ENCODE measurements at regions not wholly inside any gene's neighbourhood (a gene's known extent, or its start where the extent isn't known, plus 50 kb on each side); places are given as distances from the start of the nearest gene placed in this dataset.

GRCh38 chr10:6738112-6738768 lies 158.2 kb upstream of the PRKCQ start:
- Mint-ChIP-seq H3K4me3 (no peak overlapping the region), H3K9me3 (no peaks in the 10 kb centered on the region), H3K27me3 (ENCODE audit: low read depth) (peaks cover 18% of the 10 kb centered on the region), H3K27ac (no peak overlapping the region), H3K36me3 (ENCODE audit: low read depth) (no peaks in the 10 kb centered on the region), H3K4me1 (ENCODE audit: low read depth) (peaks cover 5% of the 10 kb centered on the region)
- intact Hi-C loops (cut with micrococcal nuclease) = no loop called here
- DNase-seq = peak; percentile 18
- CTCF ChIA-PET = interaction anchor here (1.4 kb wide), 1 partner anchor 17 kb away, joined by 3 read pairs; no protein-coding TSS in a partner anchor

GRCh38 chr10:6737758-6738111 lies 157.7 kb upstream of the PRKCQ start:
- H3K27me3 Mint-ChIP-seq (ENCODE audit: low read depth) = peaks cover 23% of the 10 kb centered on the region
- intact Hi-C loops (cut with micrococcal nuclease) = no loop called here

DNA sequence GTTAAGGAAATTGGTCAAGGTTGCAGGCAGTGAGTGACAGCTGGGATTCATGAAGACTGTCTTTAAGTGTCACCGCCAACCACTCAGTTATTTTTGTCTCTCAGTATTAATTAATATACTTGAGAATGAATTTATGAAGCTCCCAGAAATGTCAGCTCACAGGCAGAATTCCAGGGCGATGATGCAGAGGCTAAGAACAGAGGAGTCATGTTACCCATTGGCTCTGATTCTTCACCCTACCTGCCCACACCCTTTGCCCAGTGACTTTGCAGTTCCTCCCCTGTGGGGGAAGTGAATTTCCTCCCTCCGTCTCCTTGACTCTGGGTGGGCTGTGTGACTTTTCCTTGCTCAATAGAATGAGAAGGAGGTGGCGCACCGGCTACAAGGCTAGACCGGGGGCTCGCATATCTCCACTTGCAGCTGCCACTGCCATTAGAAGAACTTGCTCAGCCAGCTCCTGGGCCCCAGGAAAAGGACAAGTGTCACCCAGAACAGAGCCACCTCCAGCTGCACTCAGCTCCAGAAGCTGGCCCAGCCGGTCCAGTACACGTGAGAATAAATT lies 157.1 kb upstream of the PRKCQ start:
- Mint-ChIP-seq H3K9me3 (no peaks in the 10 kb centered on the region), H3K36me3 (ENCODE audit: low read depth) (no peaks in the 10 kb centered on the region), H3K27ac (no peak overlapping the region), H3K27me3 (ENCODE audit: low read depth) (peaks cover 24% of the 10 kb centered on the region), H3K4me3 (no peak overlapping the region), H3K4me1 (ENCODE audit: low read depth) (peaks cover 5% of the 10 kb centered on the region)
- intact Hi-C loops (cut with micrococcal nuclease) = no loop called here
- CTCF ChIA-PET = no interaction called here
- no peak for DNase-seq

More at GRCh38 chr10:6737758-6738111, 157.7 kb upstream of the PRKCQ start:
- Mint-ChIP-seq H3K4me1 (ENCODE audit: low read depth) (peaks cover 5% of the 10 kb centered on the region), H3K4me3 (no peak overlapping the region), H3K27ac (no peak overlapping the region), H3K36me3 (ENCODE audit: low read depth) (no peaks in the 10 kb centered on the region), H3K9me3 (no peaks in the 10 kb centered on the region)
- DNase-seq = no peak
- CTCF ChIA-PET = no interaction called here

GRCh38 chr10:6734286-6734685 lies 154.2 kb upstream of the PRKCQ start:
- no peaks in the 10 kb centered on the region for H3K36me3 Mint-ChIP-seq (ENCODE audit: low read depth)
- CTCF ChIA-PET = interaction anchor here (0.6 kb wide), 1 partner anchor 9 kb away, joined by 5 read pairs; no protein-coding TSS in a partner anchor
- intact Hi-C loops (cut with micrococcal nuclease) = no loop called here
- peaks cover 37% of the 10 kb centered on the region for H3K27me3 Mint-ChIP-seq (ENCODE audit: low read depth)
- DNase-seq = no peak
- no peaks in the 10 kb centered on the region for H3K9me3 Mint-ChIP-seq
- no peak overlapping the region for H3K27ac Mint-ChIP-seq
- H3K4me1 Mint-ChIP-seq (ENCODE audit: low read depth) = peaks cover 5% of the 10 kb centered on the region
- no peak overlapping the region for H3K4me3 Mint-ChIP-seq

- intact Hi-C loops (cut with micrococcal nuclease) = no loop called here
- DNase-seq = no peak
- Mint-ChIP-seq H3K27me3 (ENCODE audit: low read depth) (peaks cover 36% of the 10 kb centered on the region), H3K9me3 (no peaks in the 10 kb centered on the region), H3K4me1 (ENCODE audit: low read depth) (no peaks in the 10 kb centered on the region), H3K27ac (no peak overlapping the region), H3K4me3 (no peak overlapping the region), H3K36me3 (ENCODE audit: low read depth) (no peaks in the 10 kb centered on the region)
- CTCF ChIA-PET = interaction anchor here (0.6 to 0.7 kb wide), 2 partner anchors 25 to 290 kb away, joined by 3 to 8 read pairs; no protein-coding TSS in a partner anchor
These were observed 149.8 kb upstream of the PRKCQ start for GRCh38 chr10:6729861-6730344.

GRCh38 chr10:6729071-6729774 lies 149.1 kb upstream of the PRKCQ start:
- peaks cover 42% of the 10 kb centered on the region for H3K27me3 Mint-ChIP-seq (ENCODE audit: low read depth)
- no peaks in the 10 kb centered on the region for H3K9me3 Mint-ChIP-seq
- no peak overlapping the region for H3K27ac Mint-ChIP-seq
- no peak overlapping the region for H3K4me3 Mint-ChIP-seq
- H3K36me3 Mint-ChIP-seq (ENCODE audit: low read depth) = no peaks in the 10 kb centered on the region
- no peaks in the 10 kb centered on the region for H3K4me1 Mint-ChIP-seq (ENCODE audit: low read depth)
- CTCF ChIA-PET = interaction anchor here (0.6 to 0.7 kb wide), 2 partner anchors 290 to 795 kb away, joined by 3 read pairs; no protein-coding TSS in a partner anchor
- DNase-seq = no peak
- intact Hi-C loops (cut with micrococcal nuclease) = no loop called here

GRCh38 chr10:6726924-6727323 lies 146.8 kb upstream of the PRKCQ start:
- H3K4me3 Mint-ChIP-seq = no peak overlapping the region
- no peaks in the 10 kb centered on the region for H3K9me3 Mint-ChIP-seq
- no peak overlapping the region for H3K27ac Mint-ChIP-seq
- no peaks in the 10 kb centered on the region for H3K4me1 Mint-ChIP-seq (ENCODE audit: low read depth)
- H3K27me3 Mint-ChIP-seq (ENCODE audit: low read depth) = peaks cover 38% of the 10 kb centered on the region
- intact Hi-C loops (cut with micrococcal nuclease) = no loop called here
- no peak for DNase-seq
- no peaks in the 10 kb centered on the region for H3K36me3 Mint-ChIP-seq (ENCODE audit: low read depth)
- CTCF ChIA-PET = no interaction called here

- CTCF ChIA-PET = no interaction called here
- peaks cover 20% of the 10 kb centered on the region for H3K27me3 Mint-ChIP-seq (ENCODE audit: low read depth)
- H3K4me1 Mint-ChIP-seq (ENCODE audit: low read depth) = no peaks in the 10 kb centered on the region
- no peaks in the 10 kb centered on the region for H3K36me3 Mint-ChIP-seq (ENCODE audit: low read depth)
- intact Hi-C loops (cut with micrococcal nuclease) = no loop called here
- H3K4me3 Mint-ChIP-seq = no peak overlapping the region
- no peaks in the 10 kb centered on the region for H3K9me3 Mint-ChIP-seq
- no peak overlapping the region for H3K27ac Mint-ChIP-seq
- peak; percentile 30 for DNase-seq
These were observed 142.5 kb upstream of the PRKCQ start for GRCh38 chr10:6722616-6723004.

GRCh38 chr10:6721964-6722615 lies 142.0 kb upstream of the PRKCQ start:
- no peaks in the 10 kb centered on the region for H3K9me3 Mint-ChIP-seq
- peaks cover 20% of the 10 kb centered on the region for H3K27me3 Mint-ChIP-seq (ENCODE audit: low read depth)
- no peak overlapping the region for H3K4me3 Mint-ChIP-seq
- H3K36me3 Mint-ChIP-seq (ENCODE audit: low read depth) = no peaks in the 10 kb centered on the region
- no peak overlapping the region for H3K27ac Mint-ChIP-seq
- no peak for DNase-seq
- intact Hi-C loops (cut with micrococcal nuclease) = no loop called here
- CTCF ChIA-PET = interaction anchor here (0.8 kb wide), 1 partner anchor 17 kb away, joined by 3 read pairs; no protein-coding TSS in a partner anchor
- no peaks in the 10 kb centered on the region for H3K4me1 Mint-ChIP-seq (ENCODE audit: low read depth)

GRCh38 chr10:6721480-6721879 lies 141.4 kb upstream of the PRKCQ start:
- H3K9me3 Mint-ChIP-seq = no peaks in the 10 kb centered on the region
- intact Hi-C loops (cut with micrococcal nuclease) = no loop called here
- H3K27me3 Mint-ChIP-seq (ENCODE audit: low read depth) = peaks cover 20% of the 10 kb centered on the region
- H3K4me3 Mint-ChIP-seq = no peak overlapping the region
- DNase-seq = no peak
- H3K4me1 Mint-ChIP-seq (ENCODE audit: low read depth) = no peaks in the 10 kb centered on the region
- H3K27ac Mint-ChIP-seq = no peak overlapping the region
- CTCF ChIA-PET = interaction anchor here (0.8 to 1.3 kb wide), 2 partner anchors 14 to 18 kb away, joined by 3 to 4 read pairs; no protein-coding TSS in a partner anchor
- H3K36me3 Mint-ChIP-seq (ENCODE audit: low read depth) = no peaks in the 10 kb centered on the region

- H3K27me3 Mint-ChIP-seq (ENCODE audit: low read depth) = peaks cover 17% of the 10 kb centered on the region
- H3K4me1 Mint-ChIP-seq (ENCODE audit: low read depth) = no peaks in the 10 kb centered on the region
- no peak for DNase-seq
- intact Hi-C loops (cut with micrococcal nuclease) = no loop called here
- no peaks in the 10 kb centered on the region for H3K9me3 Mint-ChIP-seq
- no peak overlapping the region for H3K4me3 Mint-ChIP-seq
- H3K36me3 Mint-ChIP-seq (ENCODE audit: low read depth) = no peaks in the 10 kb centered on the region
- H3K27ac Mint-ChIP-seq = no peak overlapping the region
- CTCF ChIA-PET = interaction anchor here (0.6 kb wide), 1 partner anchor 31 kb away, joined by 3 read pairs; no protein-coding TSS in a partner anchor
These were observed 139.5 kb upstream of the PRKCQ start for GRCh38 chr10:6719561-6719960.

- DNase-seq = no peak
- Mint-ChIP-seq H3K4me3 (no peak overlapping the region), H3K36me3 (ENCODE audit: low read depth) (no peaks in the 10 kb centered on the region), H3K9me3 (no peaks in the 10 kb centered on the region), H3K4me1 (ENCODE audit: low read depth) (peaks cover 4% of the 10 kb centered on the region), H3K27me3 (ENCODE audit: low read depth) (peaks cover 12% of the 10 kb centered on the region), H3K27ac (no peak overlapping the region)
- intact Hi-C loops (cut with micrococcal nuclease) = no loop called here
- CTCF ChIA-PET = no interaction called here
These were observed 138.5 kb upstream of the PRKCQ start for GRCh38 chr10:6718550-6718949.

Measured in activated naive CD4-positive, alpha-beta T cell treated with anti-CD3 and anti-CD28 coated beads for 36 hours (primary cell).